ENCODE measurements at regions not wholly inside any gene's neighbourhood (a gene's known extent, or its start where the extent isn't known, plus 50 kb on each side); places are given as distances from the start of the nearest gene placed in this dataset.
"Not testable (repeated sequence)": the region's sequence is repeated elsewhere in the genome, so short reads cannot be mapped to it uniquely, and the experiment has no call there.

DNA sequence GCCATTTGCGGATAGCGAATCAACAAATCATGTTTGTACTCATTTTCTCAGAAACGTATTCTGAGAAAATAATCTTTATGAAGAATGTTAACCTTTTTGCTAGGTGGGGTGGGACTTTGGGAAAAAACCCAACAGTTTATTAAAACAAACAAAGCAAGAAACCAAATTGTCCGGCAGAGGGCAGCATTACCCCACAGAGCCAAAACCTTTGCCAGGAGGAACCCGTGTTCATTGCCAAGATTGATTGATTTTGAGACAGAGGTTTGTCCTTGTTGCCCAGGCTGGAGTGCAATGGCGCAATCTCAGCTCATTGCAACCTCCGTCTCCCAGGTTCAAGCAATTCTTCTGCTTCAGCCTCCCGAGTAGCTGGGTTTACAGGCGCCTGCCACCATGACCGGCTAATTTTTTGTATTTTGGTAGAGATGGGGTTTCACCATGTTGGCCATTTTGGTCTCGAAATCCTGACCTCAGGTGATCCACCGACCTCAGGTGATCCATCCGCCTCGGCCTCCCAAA, 70.8 kb upstream of the RHOU start:
- intact Hi-C loops (cut with DNase I): loop anchor here in 1 of 2 donors (1.0 to 2.0 kb wide), 2 partner anchors 492 to 563 kb away; no protein-coding TSS in a partner anchor
- peak in 2 of 4 donors; percentile 32 to 73 for ATAC-seq
- Histone ChIP-seq H3K4me1 (no peaks in the 10 kb centered on the region), H3K4me3 (no peak overlapping the region), H3K27me3 (ENCODE audit: insufficient read depth in 3 of 3, low read length in 2 of 3) (peaks cover 0 to 2% (median 0%) of the 10 kb centered on the region in 3 donors), H3K9me3 (no peaks in the 10 kb centered on the region), H3K36me3 (ENCODE audit: insufficient read depth in 1 of 2, low read depth in 1 of 2) (no peaks in the 10 kb centered on the region), H3K27ac (no peak overlapping the region)
- peak; percentile 62 to 81 for DNase-seq
- TF ChIP-seq, protein P1, sequence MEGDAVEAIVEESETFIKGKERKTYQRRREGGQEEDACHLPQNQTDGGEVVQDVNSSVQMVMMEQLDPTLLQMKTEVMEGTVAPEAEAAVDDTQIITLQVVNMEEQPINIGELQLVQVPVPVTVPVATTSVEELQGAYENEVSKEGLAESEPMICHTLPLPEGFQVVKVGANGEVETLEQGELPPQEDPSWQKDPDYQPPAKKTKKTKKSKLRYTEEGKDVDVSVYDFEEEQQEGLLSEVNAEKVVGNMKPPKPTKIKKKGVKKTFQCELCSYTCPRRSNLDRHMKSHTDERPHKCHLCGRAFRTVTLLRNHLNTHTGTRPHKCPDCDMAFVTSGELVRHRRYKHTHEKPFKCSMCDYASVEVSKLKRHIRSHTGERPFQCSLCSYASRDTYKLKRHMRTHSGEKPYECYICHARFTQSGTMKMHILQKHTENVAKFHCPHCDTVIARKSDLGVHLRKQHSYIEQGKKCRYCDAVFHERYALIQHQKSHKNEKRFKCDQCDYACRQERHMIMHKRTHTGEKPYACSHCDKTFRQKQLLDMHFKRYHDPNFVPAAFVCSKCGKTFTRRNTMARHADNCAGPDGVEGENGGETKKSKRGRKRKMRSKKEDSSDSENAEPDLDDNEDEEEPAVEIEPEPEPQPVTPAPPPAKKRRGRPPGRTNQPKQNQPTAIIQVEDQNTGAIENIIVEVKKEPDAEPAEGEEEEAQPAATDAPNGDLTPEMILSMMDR (IDR thresholded peaks at IDR 0.05): peak; percentile 85
- WGBS, 3 donors: 38 to 45% (median 39%) methylated on average over 14 of the region's 14 CpGs

DNA sequence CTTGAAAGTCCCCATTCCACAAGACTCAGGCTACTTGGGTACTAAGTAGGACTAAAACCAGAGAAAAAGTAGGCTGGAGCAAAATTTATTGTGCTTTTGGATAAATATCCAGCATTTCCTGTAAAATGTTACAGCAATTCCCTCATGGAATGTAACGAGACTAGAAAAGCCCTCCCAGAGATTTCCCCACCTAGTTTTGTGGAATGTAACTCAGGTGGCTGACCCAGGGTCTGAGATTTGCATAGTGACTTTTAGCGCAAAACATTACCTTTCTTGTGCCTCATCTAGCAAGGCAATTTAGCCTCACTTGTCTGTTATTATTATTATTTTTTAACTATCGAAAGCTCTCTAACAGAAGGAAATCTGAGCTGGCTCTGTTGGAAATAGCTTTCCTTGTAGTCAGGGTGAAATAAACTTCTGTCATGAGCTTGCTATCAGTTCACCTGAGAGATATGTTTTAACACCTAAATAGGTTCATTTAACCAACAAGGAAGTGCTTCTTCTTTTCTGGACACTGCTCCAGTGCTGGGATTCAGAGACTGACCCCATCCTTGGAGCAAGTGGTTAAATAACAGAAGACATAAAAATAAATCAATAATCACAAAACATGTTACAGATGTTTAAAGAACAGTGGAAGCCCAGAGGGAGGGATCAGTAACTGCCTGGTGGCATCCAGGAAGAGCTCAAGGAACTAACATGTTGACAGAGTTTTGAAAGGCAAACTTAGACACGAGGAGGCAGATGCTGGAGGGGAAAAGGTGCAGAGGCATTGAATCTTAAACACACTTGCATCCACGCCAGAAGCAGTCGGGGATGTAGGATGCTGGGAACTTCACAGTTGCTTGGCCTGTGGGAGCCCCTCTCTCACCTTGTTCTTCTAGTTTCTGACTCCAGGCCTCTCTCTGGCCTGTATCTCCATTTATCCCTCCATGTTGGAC, 68.3 kb upstream of the RHOU start:
- H3K4me1 ChIP-seq: no peaks in the 10 kb centered on the region
- TF ChIP-seq, protein P1 (IDR thresholded peaks at IDR 0.05): no peak
- intact Hi-C loops (cut with DNase I): no loop called here
- peaks cover 0 to 2% (median 0%) of the 10 kb centered on the region in 3 donors for H3K27me3 ChIP-seq (ENCODE audit: insufficient read depth in 3 of 3, low read length in 2 of 3)
- no peak overlapping the region for H3K27ac ChIP-seq
- no peaks in the 10 kb centered on the region for H3K36me3 ChIP-seq (ENCODE audit: insufficient read depth in 1 of 2, low read depth in 1 of 2)
- 79 to 84% (median 82%) methylated on average over 6 of the region's 6 CpGs for WGBS, 3 donors
- H3K4me3 ChIP-seq: no peak overlapping the region
- no peak for ATAC-seq
- DNase-seq: no peak
- no peaks in the 10 kb centered on the region for H3K9me3 ChIP-seq

DNA sequence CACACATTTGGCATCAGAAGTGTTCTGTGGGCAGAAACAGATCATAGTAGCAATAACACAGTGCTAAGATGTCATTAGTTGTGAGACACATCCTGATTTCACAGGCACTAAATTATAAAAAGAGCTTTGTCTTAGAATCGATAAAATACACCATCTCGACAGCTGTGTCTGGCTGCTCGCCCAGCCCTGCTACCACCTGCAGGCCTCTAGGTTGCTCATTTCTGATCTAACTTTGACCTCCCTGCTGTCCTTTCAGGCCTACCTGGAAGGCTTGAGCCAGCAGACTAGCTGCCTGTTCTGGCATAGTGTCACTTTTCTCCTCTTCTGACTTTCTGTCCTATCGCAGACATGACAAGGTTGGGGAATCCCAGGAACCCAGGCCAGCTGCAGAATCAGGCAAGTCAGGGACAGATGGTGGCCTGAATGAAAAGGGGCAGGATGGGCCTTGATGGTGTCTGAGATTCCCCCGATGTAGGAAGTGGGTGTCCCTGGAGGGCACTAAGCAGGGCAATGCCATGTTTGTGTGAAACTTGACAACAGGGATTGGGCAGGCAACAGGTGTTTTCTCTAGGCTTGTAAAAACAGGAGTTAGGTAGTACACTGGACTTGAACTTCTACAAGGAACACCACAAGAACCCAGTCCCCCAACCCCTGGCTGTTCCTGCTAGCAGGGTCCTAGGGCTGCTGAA, 66.6 kb upstream of the RHOU start:
- WGBS, 3 donors: 53 to 60% (median 59%) methylated on average over 5 of the region's 5 CpGs
- H3K27ac ChIP-seq: no peak overlapping the region

DNA sequence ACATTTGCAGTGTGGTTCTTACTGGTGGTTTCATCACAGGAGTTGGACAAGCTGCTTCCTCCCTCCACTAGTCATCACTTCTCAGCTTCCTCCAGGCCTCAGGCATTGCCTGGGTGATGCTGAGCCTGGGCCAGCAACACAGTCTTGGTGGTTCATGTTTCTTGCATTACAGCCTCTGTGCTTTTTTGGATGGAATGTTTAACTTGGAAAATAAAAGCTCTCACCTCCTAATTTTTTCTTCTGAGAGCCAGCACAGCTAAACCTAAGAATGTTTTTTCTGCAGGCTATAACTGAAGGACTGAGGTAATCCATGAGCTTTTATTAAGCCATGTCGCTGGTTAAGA, 66.1 kb upstream of the RHOU start:
- WGBS, 3 donors: 68 to 79% (median 77%) methylated on average over 1 of the region's 1 CpG
- intact Hi-C loops (cut with DNase I): no loop called here
- H3K27ac ChIP-seq: no peak overlapping the region
- H3K4me1 ChIP-seq: no peaks in the 10 kb centered on the region
- H3K27me3 ChIP-seq (ENCODE audit: insufficient read depth in 3 of 3, low read length in 2 of 3): no peaks in the 10 kb centered on the region
- TF ChIP-seq, protein P1 (IDR thresholded peaks at IDR 0.05): no peak
- DNase-seq (peak in 1 of 2 donors; percentile 27), ATAC-seq (no peak)
- H3K9me3 ChIP-seq: no peaks in the 10 kb centered on the region
- no peaks in the 10 kb centered on the region for H3K36me3 ChIP-seq (ENCODE audit: insufficient read depth in 1 of 2, low read depth in 1 of 2)
- no peak overlapping the region for H3K4me3 ChIP-seq

More for the DNA sequence above, 66.6 kb upstream of the RHOU start:
- H3K4me1 ChIP-seq: no peaks in the 10 kb centered on the region
- ATAC-seq (no peak), DNase-seq (no peak)
- peaks cover 0 to 2% (median 0%) of the 10 kb centered on the region in 3 donors for H3K27me3 ChIP-seq (ENCODE audit: insufficient read depth in 3 of 3, low read length in 2 of 3)
- no peaks in the 10 kb centered on the region for H3K36me3 ChIP-seq (ENCODE audit: insufficient read depth in 1 of 2, low read depth in 1 of 2)
- no peaks in the 10 kb centered on the region for H3K9me3 ChIP-seq
- H3K4me3 ChIP-seq: no peak overlapping the region
- TF ChIP-seq, protein P1 (IDR thresholded peaks at IDR 0.05): no peak
- intact Hi-C loops (cut with DNase I): no loop called here

DNA sequence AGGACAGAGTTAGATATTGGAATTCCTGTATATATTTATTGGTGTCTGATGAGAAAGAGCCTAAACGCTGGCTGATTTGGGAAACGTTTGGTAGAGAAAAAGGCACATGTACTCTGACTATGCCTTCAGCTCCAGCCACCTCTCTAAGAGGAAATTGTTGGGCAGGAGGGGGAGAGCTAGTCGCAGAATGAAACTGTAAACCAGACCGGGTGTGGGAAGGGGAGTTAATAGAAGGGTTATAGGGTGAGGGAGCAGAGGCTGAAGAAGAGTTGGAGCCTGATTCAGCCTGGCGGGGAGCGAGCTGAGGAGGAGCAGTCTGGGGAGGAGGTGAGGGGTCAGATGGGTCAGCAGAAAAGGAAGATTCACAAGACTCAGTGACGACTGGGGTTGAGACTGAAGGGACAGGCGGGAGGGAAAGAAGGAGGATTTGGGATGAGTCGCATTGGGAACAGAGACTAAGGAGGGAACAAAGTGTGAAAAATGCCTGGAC, 54.2 kb upstream of the RHOU start:
- not testable (repeated sequence) for H3K4me3 ChIP-seq; DNase-seq; H3K9me3 ChIP-seq; H3K27ac ChIP-seq; ATAC-seq; H3K36me3 ChIP-seq (ENCODE audit: insufficient read depth in 1 of 2, low read depth in 1 of 2); H3K4me1 ChIP-seq
- intact Hi-C loops (cut with DNase I): loop anchor here in 1 of 2 donors (10.0 kb wide), 1 partner anchor 474 kb away; no protein-coding TSS in a partner anchor
- 52 to 60% (median 52%) methylated on average over 9 of the region's 9 CpGs for WGBS, 3 donors
- peaks cover 0 to 14% (median 0%) of the 10 kb centered on the region in 3 donors for H3K27me3 ChIP-seq (ENCODE audit: insufficient read depth in 3 of 3, low read length in 2 of 3)

Data from psoas muscle (tissue), 7 donors.